ENCODE measurements at regions not wholly inside any gene's neighbourhood (a gene's known extent, or its start where the extent isn't known, plus 50 kb on each side); places are given as distances from the start of the nearest gene placed in this dataset.

DNA sequence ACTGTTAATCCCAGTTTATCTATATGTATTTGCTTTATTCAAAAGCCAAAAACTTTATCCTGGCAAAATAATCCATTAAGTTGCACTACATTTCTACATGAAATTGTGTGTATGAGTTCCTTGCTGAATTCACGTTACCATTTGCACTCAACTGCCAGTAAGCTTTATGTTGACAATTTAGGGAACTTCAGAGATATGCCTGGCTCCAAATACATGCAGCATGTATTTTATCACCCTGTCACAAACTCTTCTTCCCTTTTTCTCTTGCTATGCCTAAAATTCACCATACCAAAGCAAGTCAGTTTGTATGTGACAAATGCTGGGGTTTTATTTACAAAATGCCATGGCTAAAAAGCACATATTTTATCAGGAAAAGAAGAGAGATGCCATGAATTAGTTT, 157.6 kb upstream of the CDH2 start:
- TF ChIP-seq, protein P1, sequence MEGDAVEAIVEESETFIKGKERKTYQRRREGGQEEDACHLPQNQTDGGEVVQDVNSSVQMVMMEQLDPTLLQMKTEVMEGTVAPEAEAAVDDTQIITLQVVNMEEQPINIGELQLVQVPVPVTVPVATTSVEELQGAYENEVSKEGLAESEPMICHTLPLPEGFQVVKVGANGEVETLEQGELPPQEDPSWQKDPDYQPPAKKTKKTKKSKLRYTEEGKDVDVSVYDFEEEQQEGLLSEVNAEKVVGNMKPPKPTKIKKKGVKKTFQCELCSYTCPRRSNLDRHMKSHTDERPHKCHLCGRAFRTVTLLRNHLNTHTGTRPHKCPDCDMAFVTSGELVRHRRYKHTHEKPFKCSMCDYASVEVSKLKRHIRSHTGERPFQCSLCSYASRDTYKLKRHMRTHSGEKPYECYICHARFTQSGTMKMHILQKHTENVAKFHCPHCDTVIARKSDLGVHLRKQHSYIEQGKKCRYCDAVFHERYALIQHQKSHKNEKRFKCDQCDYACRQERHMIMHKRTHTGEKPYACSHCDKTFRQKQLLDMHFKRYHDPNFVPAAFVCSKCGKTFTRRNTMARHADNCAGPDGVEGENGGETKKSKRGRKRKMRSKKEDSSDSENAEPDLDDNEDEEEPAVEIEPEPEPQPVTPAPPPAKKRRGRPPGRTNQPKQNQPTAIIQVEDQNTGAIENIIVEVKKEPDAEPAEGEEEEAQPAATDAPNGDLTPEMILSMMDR (conservative IDR thresholded peaks at IDR 0.05 in 1 of 2, IDR thresholded peaks at IDR 0.05 in 1 of 2; ENCODE audit: low read depth in 1 of 2, low read length in 2 of 2), result no peak
- TF ChIP-seq EZH2 (IDR thresholded peaks at IDR 0.05; ENCODE audit: low read length, missing control alignments), result no peak

Data from fibroblast of lung (primary cell).